NCI-H2107 treated with DMSO at 0.1 percent for 48 hours (cell line): ENCODE measurements at regions not wholly inside any gene's neighbourhood (a gene's known extent, or its start where the extent isn't known, plus 50 kb on each side); places are given as distances from the start of the nearest gene placed in this dataset.
A peak's percentile ranks its signal among the peaks of the same experiment; 100 is the strongest.

Source experiments
- DNase-seq: peaks from one replicate; lab custom pipeline; 2025; ENCODE audit not compliant: unreplicated experiment; lab: John Stamatoyannopoulos, UW

GRCh38 chr1:209041927-209042326, 541.6 kb upstream of the CAMK1G start:
- no peak for DNase-seq

DNA sequence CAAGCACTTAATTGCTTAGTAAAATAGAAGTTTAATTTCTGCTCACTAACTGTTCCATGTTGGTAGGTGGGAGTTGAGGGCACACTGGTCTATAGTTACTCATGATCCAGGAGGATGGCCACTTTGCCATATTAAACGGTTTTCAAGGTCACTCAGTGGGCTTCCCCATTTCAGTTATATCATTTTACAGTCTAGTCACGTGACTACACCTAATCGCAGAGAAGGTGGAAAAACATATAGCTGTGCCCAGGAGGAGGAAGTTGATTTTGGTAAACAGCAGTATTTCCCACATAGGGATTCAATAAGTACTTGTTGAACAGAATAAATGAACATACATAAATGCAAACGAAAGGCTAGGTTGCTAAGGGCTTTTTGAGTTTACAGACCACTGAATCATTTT, 541.1 kb upstream of the CAMK1G start:
- DNase-seq, result no peak

- DNase-seq, result peak; percentile 79
Measured at GRCh38 chr1:209045331-209046057, 538.0 kb upstream of the CAMK1G start.

DNA sequence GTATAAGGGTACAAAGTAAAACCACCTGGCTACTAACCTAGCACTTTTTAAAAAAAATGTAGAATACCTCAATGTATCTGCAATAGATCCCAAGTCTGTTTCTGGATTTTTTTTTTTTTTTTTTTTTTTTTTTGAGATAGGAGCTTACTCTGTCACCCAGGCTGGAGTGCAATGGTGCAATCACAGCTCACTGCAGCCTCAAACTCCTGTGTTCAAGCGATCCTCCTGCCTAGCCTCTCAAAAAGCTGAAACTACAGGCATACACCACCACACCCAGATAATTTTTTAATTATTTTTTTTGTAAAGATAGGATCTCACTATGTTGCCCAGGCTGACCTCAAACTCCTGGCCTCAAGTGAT, 537.5 kb upstream of the CAMK1G start:
- DNase-seq, result no peak

DNA sequence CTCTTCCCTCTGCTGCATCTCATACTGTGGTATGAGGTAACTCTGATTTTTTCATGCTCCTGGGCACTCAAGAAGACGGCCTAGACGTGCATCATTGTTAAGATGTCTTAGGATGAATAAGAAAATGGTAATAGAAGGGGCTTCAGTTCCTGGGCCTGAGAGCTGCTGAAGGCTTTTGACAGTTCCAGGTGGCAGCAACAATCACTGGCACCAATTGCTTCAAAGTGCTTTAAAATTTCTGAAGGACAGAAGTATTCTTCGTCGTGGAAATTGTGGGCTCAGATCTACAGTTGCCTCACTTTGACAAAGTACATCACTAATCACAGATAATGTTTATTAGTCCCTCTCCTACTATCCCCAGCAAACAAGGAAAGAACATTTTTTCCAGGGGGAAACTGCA, 536.6 kb upstream of the CAMK1G start:
- DNase-seq, result no peak

DNA sequence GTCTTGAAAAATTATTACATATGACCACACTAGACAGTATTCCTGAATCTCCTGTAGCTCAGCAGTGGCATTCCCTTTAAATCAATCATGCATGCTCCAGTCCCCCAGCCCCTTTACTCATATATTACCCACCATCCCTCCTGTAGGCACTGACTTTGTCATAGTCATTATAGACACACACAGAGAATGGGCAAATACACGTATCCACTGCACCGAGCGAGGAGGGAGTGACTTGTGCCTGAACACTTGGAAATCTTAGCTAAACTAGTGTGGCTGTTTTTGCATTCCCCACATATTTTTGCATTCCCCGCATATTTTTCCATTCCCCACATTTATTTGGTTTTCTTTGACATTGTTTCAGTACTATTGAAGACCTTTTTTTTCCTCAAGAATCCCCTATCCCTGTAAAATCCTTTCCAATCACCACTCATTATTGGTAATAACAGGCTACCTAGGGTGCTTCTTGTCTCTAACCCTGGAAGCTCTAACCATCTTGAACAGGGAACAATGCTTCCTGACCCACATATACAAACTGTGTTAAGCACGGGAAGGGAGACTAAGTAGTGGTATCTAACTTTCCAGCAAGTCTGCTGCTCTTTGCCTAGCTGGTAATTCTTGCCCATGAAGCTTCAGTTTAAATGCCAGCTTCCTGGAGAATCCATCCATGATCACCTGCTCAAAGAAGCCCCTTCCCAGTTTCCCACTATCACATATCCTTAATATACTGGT, 534.4 kb upstream of the CAMK1G start:
- DNase-seq, result no peak

- DNase-seq, result no peak
Measured at GRCh38 chr1:209051570-209051969, 531.9 kb upstream of the CAMK1G start.

DNA sequence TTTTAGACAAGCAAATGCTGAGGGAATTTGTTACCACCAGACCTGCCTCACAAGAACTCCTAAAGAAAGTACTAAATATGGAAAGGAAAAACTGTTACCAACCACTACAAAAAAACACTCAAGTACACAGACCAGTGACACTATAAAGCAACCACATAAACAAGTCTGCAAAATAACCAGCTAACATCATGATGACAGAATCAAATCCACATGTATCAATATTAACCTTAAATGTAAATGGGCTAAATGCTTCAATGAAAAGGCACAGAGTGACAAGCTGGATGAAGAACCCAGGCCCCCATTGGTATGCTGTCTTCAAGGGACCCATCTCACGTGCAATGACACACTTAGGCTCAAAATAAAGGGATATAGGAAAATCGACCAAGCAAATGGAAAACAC, 529.9 kb upstream of the CAMK1G start:
- DNase-seq, result no peak

DNA sequence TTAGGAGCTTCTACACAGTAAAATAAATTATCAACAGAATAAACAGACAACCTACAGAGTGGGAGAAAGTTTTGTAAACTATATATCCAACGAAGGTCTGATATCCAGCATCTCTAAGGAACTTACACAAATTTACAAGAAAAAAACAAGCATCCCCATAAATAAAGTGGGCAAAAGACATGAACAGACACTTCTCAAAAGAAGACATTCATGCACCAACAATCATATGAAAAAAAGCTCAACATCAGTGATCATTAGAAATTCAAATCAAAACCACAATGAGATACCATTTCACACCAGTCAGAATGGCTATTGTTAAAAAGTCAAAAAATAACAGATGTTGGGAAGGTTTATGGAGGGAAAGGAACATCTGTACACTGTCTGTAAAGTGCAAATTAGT, 526.4 kb upstream of the CAMK1G start:
- no peak for DNase-seq

GRCh38 chr1:209057901-209058300, 525.6 kb upstream of the CAMK1G start:
- no peak for DNase-seq

DNA sequence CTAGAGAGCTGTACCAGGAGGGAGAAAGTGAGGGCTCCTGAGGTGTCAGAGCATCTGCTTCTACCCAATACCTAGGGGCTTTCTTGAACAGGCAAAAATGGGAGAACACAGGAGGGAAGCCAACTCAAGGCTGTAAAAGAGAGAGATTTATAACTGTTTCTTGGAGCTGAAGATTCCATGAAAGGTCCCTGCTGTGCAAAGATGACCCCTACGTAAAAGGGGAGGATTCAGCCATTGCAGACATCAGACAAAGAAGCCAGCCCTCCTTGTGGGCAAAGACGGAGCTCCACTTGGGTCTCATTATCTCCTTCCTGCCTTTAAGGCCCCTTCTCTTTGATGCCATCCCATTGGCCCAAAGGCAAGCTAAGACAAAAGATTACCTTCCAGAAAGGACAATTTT, 524.1 kb upstream of the CAMK1G start:
- DNase-seq, result no peak

DNA sequence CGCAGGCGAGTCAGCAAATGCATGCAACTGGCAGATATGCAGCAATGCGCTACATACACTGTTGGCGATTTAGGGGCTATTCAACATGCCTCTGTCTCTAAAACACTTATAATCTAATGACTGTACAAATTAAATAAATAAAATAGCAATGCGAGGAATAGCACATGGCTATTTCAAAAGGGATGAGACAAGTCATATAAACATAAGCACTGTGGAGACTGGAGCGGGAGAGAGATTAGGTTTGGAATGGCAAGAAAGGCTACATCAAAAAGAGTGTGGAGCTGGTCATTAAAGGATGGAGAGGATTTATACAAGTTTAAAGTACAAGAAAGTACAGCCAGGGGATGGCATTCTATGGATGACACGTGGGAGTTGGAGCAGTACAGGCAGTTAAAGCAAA, 523.5 kb upstream of the CAMK1G start:
- no peak for DNase-seq

DNA sequence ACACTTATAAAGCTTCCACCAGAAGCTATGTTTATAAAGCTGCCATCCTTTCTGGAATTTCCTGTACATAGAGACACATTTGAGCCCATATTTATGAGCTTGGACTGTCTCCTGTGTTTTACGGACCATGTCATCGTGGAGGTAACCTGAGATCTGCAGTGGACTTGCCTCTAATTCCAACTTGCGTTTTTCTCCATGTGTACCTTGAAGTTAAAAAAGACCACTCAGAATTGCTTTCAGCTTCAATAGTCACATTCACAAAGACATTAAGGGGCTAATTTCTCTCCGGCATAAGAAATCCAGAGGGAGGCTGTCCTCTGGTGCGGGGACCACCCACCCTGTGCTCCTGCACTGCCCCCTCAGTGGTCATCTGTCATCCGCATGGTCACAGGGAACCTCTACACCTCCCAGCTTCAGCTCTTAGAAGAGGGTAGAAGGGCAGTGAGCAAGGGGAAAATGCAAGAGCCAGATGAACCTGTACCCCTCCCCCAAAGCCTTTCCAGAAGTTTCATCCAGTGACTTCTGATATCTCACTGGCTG, 521.4 kb upstream of the CAMK1G start:
- no peak for DNase-seq

DNA sequence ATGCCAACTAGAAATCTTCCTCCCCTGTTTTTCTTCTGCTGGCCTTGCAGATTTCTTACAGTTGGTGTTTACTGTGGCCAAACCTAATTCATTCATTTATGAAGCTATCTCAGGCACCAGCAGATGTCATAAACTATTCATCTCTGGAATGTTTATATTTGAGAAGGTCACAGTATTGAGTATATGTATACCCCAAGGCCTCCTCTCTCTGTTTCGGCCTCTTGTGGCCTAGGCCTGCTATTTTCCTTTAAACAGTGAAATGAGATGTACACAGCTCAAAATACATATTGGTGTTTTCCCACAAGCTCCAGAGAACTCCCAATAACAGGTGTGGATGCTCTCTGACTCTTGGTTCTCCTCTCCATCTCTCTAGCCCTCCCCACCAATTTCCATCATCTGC, 520.7 kb upstream of the CAMK1G start:
- no peak for DNase-seq

DNA sequence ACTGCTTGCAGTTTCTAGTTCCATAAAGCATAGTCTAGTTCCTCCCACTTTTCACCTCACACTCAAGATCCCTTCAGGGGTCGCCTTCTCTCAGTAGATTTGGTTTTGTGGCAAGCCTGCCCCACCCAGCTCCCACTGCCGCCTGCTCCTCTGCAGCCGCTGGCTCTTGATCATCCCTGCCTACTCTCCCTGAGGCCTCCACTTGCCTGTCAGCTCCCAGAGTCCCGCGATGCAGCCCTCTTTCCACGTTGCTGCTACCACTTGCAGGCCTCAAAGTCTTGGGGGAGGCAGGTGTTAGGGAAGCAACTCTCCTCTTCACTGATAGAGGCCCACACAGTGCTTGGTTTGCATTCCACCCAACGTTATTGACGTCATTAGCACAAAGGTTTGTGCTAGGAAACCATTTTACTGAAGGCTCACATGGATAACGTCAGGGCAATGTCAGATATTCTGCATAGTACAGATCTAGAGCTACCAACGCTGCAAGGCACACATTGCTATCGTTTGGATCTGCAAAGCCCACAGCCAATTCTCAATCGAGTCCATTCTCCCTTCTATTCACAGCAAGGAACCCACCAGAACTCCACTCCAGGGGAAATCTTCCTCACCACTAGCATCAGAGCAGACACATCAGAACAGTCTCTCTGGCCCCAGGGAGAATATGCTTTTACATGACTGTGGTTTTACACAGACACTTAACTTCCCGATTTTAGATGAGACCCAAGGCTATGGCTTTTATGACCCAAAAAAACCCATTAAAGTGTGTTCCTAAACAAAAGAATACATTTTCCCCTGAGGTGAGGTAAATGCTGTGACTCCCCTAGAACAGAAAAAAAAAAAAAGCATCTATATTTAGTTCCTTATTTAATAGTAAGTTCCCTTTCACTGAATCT, 519.5 kb upstream of the CAMK1G start:
- DNase-seq, result no peak

GRCh38 chr1:209064850-209065706, 518.4 kb upstream of the CAMK1G start:
- DNase-seq, result no peak

DNA sequence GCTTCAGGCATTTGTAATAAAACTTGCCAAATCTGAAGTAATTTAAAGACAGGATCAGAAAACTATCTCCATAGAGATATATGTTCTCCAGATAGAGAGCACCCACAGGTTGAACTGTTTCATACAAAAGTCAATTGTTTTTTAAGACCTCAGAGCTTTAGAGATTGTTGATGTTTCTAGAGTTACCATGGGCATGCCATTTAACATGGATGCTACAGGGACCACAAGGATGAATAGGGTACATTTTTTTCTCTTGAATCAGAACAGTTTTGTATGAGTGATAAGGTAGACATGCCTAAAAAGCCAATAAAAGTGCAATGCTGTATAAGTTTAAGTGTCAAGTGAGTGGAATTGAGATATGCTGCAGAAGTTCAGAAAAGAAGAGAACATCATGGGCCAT, 511.0 kb upstream of the CAMK1G start:
- no peak for DNase-seq

GRCh38 chr1:209073879-209074278, 509.6 kb upstream of the CAMK1G start:
- no peak for DNase-seq

DNA sequence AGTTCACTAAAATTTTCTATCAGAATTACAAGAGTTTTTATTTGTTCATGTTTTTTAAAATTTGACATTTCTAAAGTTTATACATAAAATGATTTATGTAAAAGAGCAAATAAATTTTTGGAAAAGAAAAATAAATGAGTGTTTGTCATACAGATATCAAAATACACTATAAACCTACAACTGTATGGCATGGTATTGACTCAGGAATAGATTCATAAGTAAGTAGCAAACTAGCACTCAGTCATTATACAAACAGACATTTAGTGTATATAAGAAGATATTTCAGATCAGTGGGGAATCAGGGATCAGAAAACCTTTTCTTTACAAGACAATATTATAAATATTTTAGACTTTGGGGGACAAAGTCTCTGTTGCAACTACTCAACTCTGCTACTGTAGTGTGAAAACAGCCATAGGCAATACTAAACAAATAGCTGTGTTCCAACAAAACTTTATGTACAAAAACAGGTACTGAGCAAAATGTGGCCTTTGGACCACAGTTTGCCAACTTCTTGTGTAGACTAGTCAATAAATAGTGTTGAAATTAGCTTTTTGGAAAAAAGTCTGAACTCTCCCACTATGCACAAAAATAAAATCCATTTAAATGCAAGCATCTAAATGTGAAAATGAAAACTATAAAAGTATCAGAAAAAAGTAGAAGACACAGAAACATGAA, 508.8 kb upstream of the CAMK1G start:
- DNase-seq, result no peak

GRCh38 chr1:209076688-209077087, 506.8 kb upstream of the CAMK1G start:
- no peak for DNase-seq
